ENCODE measurements at regions not wholly inside any gene's neighbourhood (a gene's known extent, or its start where the extent isn't known, plus 50 kb on each side); places are given as distances from the start of the nearest gene placed in this dataset.

DNA sequence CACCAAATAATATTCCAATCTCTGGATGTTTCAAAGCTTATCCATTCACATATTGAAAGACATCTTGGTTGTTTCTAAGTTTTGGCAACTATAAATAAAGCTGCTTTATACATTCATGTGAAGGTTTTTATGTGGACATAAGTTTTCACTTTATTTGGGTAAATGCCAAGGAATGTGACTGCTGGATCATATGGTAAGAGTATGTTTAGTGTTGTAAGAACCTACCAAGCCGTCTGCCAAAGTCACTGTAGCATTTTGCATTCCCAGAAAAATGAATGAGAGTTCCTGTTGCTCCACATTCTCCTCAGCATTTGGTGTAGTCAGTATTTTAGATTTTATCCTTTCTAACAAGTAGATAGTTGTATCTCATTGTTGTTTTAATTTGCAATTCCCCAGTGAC is 1047.7 kb downstream of the C4orf33 start:
- ChIA-PET CTCF (no interaction called here), POLR2A (no interaction called here)
- no peak overlapping the region for H3K27ac ChIP-seq (ENCODE audit: extremely low read depth, low read depth, low read length)

DNA sequence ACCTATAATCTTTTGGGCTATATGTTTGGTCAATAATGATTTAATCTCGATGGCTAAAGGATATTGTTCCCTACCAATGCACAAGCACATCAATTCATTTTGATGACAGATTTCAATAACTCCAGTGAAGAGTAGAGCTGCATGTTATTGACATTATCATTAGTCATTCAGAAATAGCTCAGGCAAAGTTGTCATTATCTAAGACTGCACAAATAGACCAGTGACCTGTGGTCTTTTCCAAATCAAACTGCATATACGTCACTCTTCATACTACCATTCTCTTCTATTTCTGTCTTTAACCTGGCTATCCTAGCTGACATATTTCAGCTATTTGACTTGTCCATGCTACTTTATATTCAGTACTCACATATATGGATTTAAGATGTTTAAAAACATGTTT is 1050.8 kb downstream of the C4orf33 start:
- no peaks in the 10 kb centered on the region for H3K36me3 ChIP-seq (ENCODE audit: control insufficient read depth in 2 of 2, insufficient read depth in 1 of 2, low read length in 2 of 2)
- H3K4me3 ChIP-seq (ENCODE audit: low read depth, low read length) = no peak overlapping the region
- POLR2A ChIA-PET = no interaction called here
- no peak overlapping the region for H3K27ac ChIP-seq (ENCODE audit: extremely low read depth, low read depth, low read length)
- H3K4me1 ChIP-seq (ENCODE audit: control insufficient read depth, insufficient read depth, low read length) = no peaks in the 10 kb centered on the region
- CTCF ChIA-PET = no interaction called here
- H3K9me3 ChIP-seq (ENCODE audit: control insufficient read depth, insufficient read depth, low read depth, low read length) = no peaks in the 10 kb centered on the region
- TF ChIP-seq ZNF76 (tag by site-specific recombination; IDR thresholded peaks at IDR 0.05; ENCODE audit: borderline replicate concordance, low read depth) (no peak), ZNF843 (tag by site-specific recombination; IDR thresholded peaks at IDR 0.05) (no peak), ZNF596 (tag by site-specific recombination; IDR thresholded peaks at IDR 0.05) (no peak), ZNF600 (tag by site-specific recombination; IDR thresholded peaks at IDR 0.05) (no peak), ZNF777 (tag by site-specific recombination; IDR thresholded peaks at IDR 0.05; ENCODE audit: borderline replicate concordance) (no peak), ZNF785 (tag by site-specific recombination; IDR thresholded peaks at IDR 0.05) (no peak), IKZF3 (tag by site-specific recombination; IDR thresholded peaks at IDR 0.05) (no peak), ATF2 (tag by site-specific recombination; IDR thresholded peaks at IDR 0.05; ENCODE audit: low read depth) (no peak), KLF17 (tag by site-specific recombination; IDR thresholded peaks at IDR 0.05) (no peak), ZNF549 (tag by site-specific recombination; IDR thresholded peaks at IDR 0.05) (no peak), ZNF585B (tag by site-specific recombination; IDR thresholded peaks at IDR 0.05) (no peak), EGR2 (tag by site-specific recombination; IDR thresholded peaks at IDR 0.05; ENCODE audit: low read depth) (no peak), ZNF394 (tag by site-specific recombination; IDR thresholded peaks at IDR 0.05; ENCODE audit: borderline replicate concordance) (no peak), SP2 (tag by site-specific recombination; IDR thresholded peaks at IDR 0.05) (no peak), ZBTB20 (tag by site-specific recombination; IDR thresholded peaks at IDR 0.05) (no peak), KLF1 (tag by site-specific recombination; IDR thresholded peaks at IDR 0.05) (no peak)
- TF ChIP-seq, protein P1, sequence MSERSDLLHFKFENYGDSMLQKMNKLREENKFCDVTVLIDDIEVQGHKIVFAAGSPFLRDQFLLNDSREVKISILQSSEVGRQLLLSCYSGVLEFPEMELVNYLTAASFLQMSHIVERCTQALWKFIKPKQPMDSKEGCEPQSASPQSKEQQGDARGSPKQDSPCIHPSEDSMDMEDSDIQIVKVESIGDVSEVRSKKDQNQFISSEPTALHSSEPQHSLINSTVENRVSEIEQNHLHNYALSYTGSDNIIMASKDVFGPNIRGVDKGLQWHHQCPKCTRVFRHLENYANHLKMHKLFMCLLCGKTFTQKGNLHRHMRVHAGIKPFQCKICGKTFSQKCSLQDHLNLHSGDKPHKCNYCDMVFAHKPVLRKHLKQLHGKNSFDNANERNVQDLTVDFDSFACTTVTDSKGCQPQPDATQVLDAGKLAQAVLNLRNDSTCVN (tag by site-specific recombination; optimal IDR thresholded peaks at IDR 0.05) = no peak
- TF ChIP-seq, protein P2, sequence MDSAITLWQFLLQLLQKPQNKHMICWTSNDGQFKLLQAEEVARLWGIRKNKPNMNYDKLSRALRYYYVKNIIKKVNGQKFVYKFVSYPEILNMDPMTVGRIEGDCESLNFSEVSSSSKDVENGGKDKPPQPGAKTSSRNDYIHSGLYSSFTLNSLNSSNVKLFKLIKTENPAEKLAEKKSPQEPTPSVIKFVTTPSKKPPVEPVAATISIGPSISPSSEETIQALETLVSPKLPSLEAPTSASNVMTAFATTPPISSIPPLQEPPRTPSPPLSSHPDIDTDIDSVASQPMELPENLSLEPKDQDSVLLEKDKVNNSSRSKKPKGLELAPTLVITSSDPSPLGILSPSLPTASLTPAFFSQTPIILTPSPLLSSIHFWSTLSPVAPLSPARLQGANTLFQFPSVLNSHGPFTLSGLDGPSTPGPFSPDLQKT (IDR thresholded peaks at IDR 0.05; ENCODE audit: borderline replicate concordance, low read depth, low read length) = no peak
- TF ChIP-seq, protein P3, sequence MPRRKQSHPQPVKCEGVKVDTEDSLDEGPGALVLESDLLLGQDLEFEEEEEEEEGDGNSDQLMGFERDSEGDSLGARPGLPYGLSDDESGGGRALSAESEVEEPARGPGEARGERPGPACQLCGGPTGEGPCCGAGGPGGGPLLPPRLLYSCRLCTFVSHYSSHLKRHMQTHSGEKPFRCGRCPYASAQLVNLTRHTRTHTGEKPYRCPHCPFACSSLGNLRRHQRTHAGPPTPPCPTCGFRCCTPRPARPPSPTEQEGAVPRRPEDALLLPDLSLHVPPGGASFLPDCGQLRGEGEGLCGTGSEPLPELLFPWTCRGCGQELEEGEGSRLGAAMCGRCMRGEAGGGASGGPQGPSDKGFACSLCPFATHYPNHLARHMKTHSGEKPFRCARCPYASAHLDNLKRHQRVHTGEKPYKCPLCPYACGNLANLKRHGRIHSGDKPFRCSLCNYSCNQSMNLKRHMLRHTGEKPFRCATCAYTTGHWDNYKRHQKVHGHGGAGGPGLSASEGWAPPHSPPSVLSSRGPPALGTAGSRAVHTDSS (tag by site-specific recombination; IDR thresholded peaks at IDR 0.05) = no peak

More for the DNA sequence above, 1047.7 kb downstream of the C4orf33 start:
- no peak for TF ChIP-seq ZNF701 (tag by site-specific recombination; IDR thresholded peaks at IDR 0.05)
- no peak for TF ChIP-seq ZNF843 (tag by site-specific recombination; IDR thresholded peaks at IDR 0.05)
- no peak for TF ChIP-seq ZBTB8A (tag by site-specific recombination; IDR thresholded peaks at IDR 0.05)
- no peak for TF ChIP-seq ZNF23 (tag by site-specific recombination; IDR thresholded peaks at IDR 0.05; ENCODE audit: borderline replicate concordance)
- no peaks in the 10 kb centered on the region for H3K36me3 ChIP-seq (ENCODE audit: control insufficient read depth in 2 of 2, insufficient read depth in 1 of 2, low read length in 2 of 2)
- no peak overlapping the region for H3K4me3 ChIP-seq (ENCODE audit: low read depth, low read length)
- H3K4me1 ChIP-seq (ENCODE audit: control insufficient read depth, insufficient read depth, low read length) = no peaks in the 10 kb centered on the region
- H3K9me3 ChIP-seq (ENCODE audit: control insufficient read depth, insufficient read depth, low read depth, low read length) = no peaks in the 10 kb centered on the region

All from HEK293 (cell line).